Right lung (tissue), 2 donors: ENCODE measurements at regions not wholly inside any gene's neighbourhood (a gene's known extent, or its start where the extent isn't known, plus 50 kb on each side); places are given as distances from the start of the nearest gene placed in this dataset.
A peak's percentile ranks its signal among the peaks of the same experiment; 100 is the strongest.

ENCODE experiments used
- DNase-seq, 2 donors: peaks; one replicate each; pipeline ENCODE4 v3.0.0-alpha.2; 2013

DNA sequence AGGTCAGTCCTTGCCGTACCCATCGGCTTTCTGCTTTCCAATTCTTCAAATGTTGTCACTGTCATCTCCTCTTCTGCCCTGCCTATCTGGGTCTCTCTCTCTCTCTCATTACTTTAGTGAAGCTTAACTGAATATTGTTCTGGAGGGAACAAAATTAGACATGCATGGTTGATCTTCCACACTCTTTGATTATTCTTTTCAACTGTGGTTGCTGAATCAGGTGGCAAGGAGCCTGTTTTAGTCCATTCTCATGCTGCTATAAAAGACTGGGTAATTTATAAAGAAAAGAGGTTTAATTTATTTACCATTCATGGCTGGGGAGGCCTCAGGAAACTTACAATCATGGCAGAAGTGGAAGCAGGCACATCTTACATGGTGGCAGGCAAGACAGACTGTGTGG is 157.9 kb downstream of the ARL4C start:
- DNase-seq: no peak

DNA sequence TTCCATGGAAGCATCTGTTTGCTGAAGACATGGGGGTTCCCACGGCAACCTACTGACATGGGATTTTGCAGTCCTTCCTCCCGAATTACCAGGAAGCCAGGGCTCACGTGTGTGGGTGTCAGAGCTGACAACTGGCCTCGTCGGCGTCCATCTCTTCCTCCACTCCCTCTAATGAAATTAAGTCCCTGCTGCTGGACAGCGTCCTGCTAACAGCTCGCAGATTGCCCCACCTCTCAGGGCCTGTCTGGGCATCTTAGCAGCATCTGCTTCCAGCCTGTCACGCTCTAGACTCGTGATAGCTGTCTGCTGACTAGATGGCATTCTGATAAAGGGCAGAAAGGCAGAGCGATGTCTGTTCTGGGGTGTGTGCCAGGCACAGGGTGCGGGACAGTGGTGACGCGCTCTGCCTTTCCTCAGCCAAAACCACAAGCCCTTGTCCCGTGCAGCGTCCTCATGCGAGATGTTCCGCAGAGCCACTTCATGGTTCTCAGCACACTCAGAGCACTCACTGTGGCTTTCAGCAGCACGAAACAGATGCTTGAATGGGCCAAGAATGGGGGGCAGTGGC is 161.1 kb downstream of the ARL4C start:
- peak; percentile 20 to 47 for DNase-seq

- no peak for DNase-seq
Observed at GRCh38 chr2:234334756-234335155, 162.1 kb downstream of the ARL4C start.

DNA sequence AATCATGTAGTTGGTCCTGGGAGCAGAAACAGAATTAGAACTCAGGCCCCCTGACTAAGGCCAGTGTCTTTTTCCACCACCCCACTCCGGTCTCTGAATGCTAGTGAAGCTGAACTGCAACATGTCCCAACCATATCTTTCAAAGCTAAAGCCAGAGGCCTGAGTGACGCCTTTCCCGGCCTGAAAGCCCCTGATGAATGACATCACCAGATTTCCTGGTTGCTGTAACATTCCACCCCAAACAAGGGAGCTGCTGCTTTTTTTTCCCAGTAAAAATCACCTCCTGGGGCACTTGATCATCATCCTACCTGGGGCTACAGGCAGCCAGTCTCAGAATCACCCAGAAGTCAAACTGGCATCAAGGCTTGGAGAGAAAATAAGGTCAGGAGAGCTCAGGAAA is 162.7 kb downstream of the ARL4C start:
- no peak for DNase-seq

GRCh38 chr2:234333168-234334130 is 163.4 kb downstream of the ARL4C start:
- DNase-seq: no peak

GRCh38 chr2:234331966-234332365 is 164.9 kb downstream of the ARL4C start:
- no peak for DNase-seq

GRCh38 chr2:234331566-234331965 is 165.3 kb downstream of the ARL4C start:
- DNase-seq: no peak

- DNase-seq: no peak
Observed at GRCh38 chr2:234330902-234331301, 166.0 kb downstream of the ARL4C start.

GRCh38 chr2:234329202-234329960 is 167.5 kb downstream of the ARL4C start:
- no peak for DNase-seq

- no peak for DNase-seq
Observed at GRCh38 chr2:234328444-234328990, 168.4 kb downstream of the ARL4C start.

DNA sequence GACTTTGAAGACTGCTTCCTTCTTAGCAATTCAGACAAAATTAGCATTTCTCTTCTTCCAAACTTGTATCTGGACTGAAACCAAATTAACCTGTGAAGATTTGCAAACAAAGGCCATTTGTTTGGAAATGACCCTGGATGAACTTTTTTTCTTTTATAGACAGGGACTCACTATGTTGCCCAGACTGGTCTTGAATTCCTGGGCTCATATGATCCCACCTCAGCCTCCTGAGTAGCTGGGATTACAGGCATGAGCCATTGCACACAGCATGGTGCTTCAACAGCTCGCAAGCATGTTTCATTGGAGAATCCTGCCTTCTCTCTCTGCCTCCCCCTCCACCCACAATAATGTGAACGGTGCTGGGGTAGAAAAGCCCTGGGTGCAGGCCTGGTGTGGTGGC is 170.2 kb downstream of the ARL4C start:
- no peak for DNase-seq

GRCh38 chr2:234324116-234324515 is 172.8 kb downstream of the ARL4C start:
- DNase-seq: peak in 1 of 2 donors; percentile 36

DNA sequence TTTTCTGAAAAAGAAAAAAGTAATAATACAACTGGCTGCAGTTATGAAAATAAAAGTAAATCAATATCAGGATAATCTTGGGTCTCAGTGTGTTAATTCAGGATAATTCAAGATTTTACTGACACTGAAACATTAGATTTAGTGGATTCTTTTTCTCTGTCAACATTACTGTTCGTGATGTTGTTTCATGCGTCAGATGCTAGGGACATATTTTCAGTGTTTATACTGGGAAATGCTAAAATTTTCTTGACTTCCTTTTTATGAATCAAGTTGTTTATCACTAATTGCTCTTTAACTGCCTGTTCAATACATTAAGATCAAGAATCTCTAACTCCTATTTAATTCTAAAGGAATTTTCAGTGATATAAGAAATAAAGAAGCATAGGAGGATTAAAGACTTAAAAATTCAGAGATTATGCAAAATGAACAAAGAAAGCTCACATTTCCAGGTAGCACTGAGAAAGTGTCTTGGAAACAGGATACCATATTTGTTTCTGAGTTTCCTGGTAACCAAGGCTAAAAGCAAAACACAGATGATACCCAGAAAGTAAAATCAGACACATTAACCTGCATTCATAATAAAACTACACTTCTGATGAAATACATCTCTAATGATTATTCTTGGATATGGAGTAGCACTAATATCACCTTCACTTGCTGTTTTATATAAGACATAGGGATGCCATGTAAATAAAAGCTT is 174.0 kb downstream of the ARL4C start:
- no peak for DNase-seq

DNA sequence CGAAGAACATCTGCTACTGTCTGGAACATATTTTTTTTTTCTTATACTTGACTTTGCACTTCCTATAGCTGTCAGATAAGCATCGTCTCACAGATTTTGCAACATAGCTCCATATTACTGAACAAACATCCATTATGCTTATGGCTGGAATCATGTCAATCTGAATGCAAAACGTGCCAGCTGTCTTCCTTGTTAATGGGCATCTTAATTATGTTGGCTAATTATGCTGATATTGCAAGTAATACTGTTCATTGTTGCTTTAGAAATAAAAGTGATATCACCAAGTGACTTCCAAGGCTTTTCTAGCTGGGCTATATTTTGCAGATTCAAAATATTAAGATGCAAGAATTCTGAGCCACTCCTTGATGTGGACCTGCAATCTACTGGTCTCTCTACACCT is 176.8 kb downstream of the ARL4C start:
- DNase-seq: no peak

DNA sequence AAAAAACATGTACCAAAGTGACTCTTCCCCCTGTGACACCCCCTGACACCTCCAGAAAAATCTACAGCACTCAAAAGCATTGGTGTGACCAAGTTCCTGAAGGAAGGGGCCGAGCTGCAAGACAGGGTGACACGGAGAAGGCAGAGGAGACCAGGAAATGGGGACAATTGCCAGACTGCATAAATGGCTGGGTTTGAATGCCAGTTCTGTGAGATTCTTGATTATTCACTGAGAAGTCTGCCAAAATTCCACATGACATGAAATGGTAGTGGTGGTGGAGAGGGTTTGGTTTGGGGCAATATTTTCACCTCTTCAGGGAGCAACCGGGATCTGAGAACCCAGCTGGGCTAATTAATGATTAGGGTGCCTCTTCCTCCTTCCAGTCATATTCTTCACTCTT is 178.5 kb downstream of the ARL4C start:
- no peak for DNase-seq

- no peak for DNase-seq
Observed at GRCh38 chr2:234313558-234313957, 183.3 kb downstream of the ARL4C start.

DNA sequence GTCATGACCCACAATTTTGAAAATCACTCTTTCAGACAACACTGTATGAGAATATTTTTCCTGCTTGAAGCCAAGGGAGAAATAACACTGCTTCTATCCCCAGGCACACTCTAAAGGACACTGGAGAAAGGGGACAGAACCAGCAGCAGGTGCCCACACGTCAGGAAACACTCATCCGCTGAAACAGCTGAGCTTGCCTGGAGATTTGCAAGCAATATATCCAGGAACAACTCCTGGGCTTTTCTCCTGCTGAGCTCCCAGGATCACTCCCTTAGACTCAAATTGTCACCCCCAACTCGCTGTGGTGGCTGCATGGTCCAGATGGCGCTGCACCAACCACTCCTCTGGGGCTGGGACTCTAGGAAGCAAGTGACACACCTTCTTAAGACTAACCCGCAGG is 186.7 kb downstream of the ARL4C start:
- no peak for DNase-seq

GRCh38 chr2:234309431-234309830 is 187.4 kb downstream of the ARL4C start:
- no peak for DNase-seq

- no peak for DNase-seq
Observed at GRCh38 chr2:234308813-234309195, 188.1 kb downstream of the ARL4C start.

GRCh38 chr2:234308073-234308812 is 188.6 kb downstream of the ARL4C start:
- DNase-seq: no peak
